HG03439 (cell line): ENCODE measurements at regions not wholly inside any gene's neighbourhood (a gene's known extent, or its start where the extent isn't known, plus 50 kb on each side); places are given as distances from the start of the nearest gene placed in this dataset.
"Not testable (repeated sequence)": the region's sequence is repeated elsewhere in the genome, so short reads cannot be mapped to it uniquely, and the experiment has no call there.

Experiments
- ATAC-seq: cut with Tn5 transposase; IDR thresholded peaks from one replicate; pipeline ENCODE4 v1.9.1; 2021; ENCODE audit warnings: mild to moderate bottlenecking, moderate library complexity; ENCODE audit not compliant: unreplicated experiment

- ATAC-seq: no peak
Measured at GRCh38 chr3:160094562-160094961, 105.9 kb downstream of the IL12A start.

GRCh38 chr3:160097478-160097877, 108.8 kb downstream of the IL12A start:
- ATAC-seq: no peak

- no peak for ATAC-seq
Measured at GRCh38 chr3:160098261-160098908, 109.8 kb downstream of the IL12A start.

- no peak for ATAC-seq
Measured at GRCh38 chr3:160098926-160099626, 110.4 kb downstream of the IL12A start.

GRCh38 chr3:160099834-160100233, 111.2 kb downstream of the IL12A start:
- ATAC-seq: peak; percentile 45

GRCh38 chr3:160100610-160101009, 112.0 kb downstream of the IL12A start:
- no peak for ATAC-seq

GRCh38 chr3:160102001-160102400, 113.4 kb downstream of the IL12A start:
- ATAC-seq: not testable (repeated sequence)

- no peak for ATAC-seq
Measured at GRCh38 chr3:160103397-160103796, 114.8 kb downstream of the IL12A start.

- no peak for ATAC-seq
Measured at GRCh38 chr3:160105907-160106584, 117.4 kb downstream of the IL12A start.

- no peak for ATAC-seq
Measured at GRCh38 chr3:160106905-160107861, 118.0 kb upstream of the C3orf80 start.

- no peak for ATAC-seq
Measured at GRCh38 chr3:160108362-160108761, 116.9 kb upstream of the C3orf80 start.

GRCh38 chr3:160112481-160112880, 112.7 kb upstream of the C3orf80 start:
- no peak for ATAC-seq

- no peak for ATAC-seq
Measured at GRCh38 chr3:160112996-160113395, 112.2 kb upstream of the C3orf80 start.

- no peak for ATAC-seq
Measured at GRCh38 chr3:160114355-160114995, 110.7 kb upstream of the C3orf80 start.

- ATAC-seq: no peak
Measured at GRCh38 chr3:160115387-160115786, 109.8 kb upstream of the C3orf80 start.

GRCh38 chr3:160124224-160124623, 101.0 kb upstream of the C3orf80 start:
- ATAC-seq: no peak

- ATAC-seq: no peak
Measured at GRCh38 chr3:160125258-160125657, 100.0 kb upstream of the C3orf80 start.

- no peak for ATAC-seq
Measured at GRCh38 chr3:160126051-160126450, 99.2 kb upstream of the C3orf80 start.

- ATAC-seq: no peak
Measured at GRCh38 chr3:160126761-160127160, 98.5 kb upstream of the C3orf80 start.

- ATAC-seq: no peak
Measured at GRCh38 chr3:160127308-160127707, 97.9 kb upstream of the C3orf80 start.
